ENCODE measurements at regions not wholly inside any gene's neighbourhood (a gene's known extent, or its start where the extent isn't known, plus 50 kb on each side); places are given as distances from the start of the nearest gene placed in this dataset.

GRCh38 chr6:113120582-113121285, 736.4 kb upstream of the MARCKS start:
- DNase-seq, result no peak

- DNase-seq, result no peak
Measured at GRCh38 chr6:113121571-113121970, 735.6 kb upstream of the MARCKS start.

DNA sequence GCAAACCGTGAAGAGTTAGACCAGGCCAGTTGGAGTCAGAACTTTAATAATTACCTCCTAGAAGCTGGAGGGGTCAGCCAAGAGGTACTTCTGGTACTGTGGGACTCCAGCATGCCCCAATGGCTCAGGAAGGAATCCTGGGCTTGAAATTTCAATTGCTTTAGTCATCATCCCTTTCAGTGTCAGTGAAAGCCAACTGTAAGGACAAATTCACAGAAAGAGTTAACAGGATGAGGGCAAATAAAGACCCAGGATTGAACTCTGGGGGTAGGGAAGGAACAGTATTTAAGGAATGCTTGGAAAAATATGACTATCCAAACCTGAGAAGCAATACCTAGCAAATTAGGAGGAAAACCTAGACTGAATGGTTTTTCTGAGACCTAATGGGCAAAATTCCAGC, 735.1 kb upstream of the MARCKS start:
- no peak for DNase-seq

DNA sequence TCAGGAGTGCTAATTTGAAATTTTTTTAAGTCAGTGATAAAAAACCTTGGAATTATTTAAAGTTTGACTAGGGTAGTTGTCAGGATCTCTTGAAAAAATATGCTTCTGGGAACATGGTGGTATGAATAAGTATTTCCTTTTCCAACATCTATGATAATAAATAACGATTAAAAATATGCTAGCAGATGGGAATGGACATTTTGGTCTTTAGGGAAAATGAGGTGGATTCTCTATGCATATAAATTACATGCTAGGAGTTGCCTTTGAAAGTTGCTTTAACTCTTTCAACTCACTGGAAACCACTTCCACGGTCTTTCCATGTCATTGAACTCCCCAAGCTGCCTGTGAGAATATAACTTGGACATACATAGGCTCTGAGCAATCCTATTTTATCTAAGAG, 731.5 kb upstream of the MARCKS start:
- no peak for DNase-seq

GRCh38 chr6:113127786-113128419, 729.2 kb upstream of the MARCKS start:
- DNase-seq, result peak; percentile 95

GRCh38 chr6:113128661-113129060, 728.5 kb upstream of the MARCKS start:
- DNase-seq, result no peak

- no peak for DNase-seq
Measured at GRCh38 chr6:113129991-113130390, 727.2 kb upstream of the MARCKS start.

DNA sequence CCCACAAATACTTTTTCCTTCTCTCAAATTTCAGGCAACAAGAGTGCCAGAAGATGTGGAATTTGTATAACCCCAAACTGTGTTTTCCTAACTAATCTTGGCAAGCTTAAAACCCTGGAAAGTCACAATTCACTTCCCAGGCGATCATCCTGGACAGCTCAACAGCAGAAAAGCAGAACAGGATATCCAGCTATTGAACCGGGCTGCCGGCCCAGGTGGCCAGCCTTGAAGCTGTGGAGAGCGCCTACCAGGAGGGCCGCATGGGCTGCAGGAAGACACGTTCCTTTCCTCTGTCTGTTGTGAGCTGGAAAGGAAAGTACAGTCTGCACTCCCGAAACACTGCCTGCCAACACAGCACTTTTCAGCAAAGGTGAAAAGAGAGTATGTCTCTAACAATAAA, 719.7 kb upstream of the MARCKS start:
- no peak for DNase-seq

- DNase-seq, result no peak
Measured at GRCh38 chr6:113140721-113141120, 716.4 kb upstream of the MARCKS start.

DNA sequence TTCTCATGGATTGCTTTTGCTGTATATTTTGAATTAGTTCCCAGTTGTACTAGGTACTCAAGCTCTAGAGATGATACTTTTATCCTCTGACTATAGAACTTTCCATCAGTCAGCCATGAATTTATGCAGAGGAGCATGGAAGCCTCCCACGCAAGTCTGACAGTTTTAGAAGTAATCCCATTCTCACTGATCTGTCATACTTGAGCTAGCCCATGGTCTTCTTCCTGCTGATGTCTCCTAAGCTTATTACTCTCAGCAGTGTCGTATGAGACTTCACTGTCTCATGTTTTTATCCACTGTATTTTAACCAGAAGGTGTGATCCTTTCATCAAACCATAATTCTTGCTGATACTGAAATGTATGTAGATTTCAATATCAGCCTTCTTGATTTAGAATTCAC, 715.2 kb upstream of the MARCKS start:
- no peak for DNase-seq

GRCh38 chr6:113142671-113143174, 714.4 kb upstream of the MARCKS start:
- DNase-seq, result no peak

DNA sequence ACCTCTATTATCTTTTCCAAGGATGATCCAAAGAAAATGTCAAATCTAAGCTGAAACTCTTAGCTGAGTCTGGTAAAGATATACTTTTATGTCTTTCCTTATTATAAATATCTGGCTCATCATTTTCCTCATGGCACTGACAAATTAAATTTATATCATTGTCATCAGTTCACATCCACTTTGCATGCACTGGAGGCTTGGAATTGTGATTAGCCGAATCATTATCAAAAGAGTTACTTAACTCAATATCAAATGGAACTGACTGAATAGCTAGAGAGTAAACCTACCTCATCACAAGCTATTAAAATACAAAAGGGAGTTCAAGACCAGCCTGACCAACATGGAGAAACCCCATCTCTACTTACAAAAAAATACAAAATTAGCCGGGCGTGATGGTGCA, 713.9 kb upstream of the MARCKS start:
- no peak for DNase-seq

- DNase-seq, result no peak
Measured at GRCh38 chr6:113144117-113144516, 713.0 kb upstream of the MARCKS start.

GRCh38 chr6:113146878-113147277, 710.3 kb upstream of the MARCKS start:
- DNase-seq, result no peak

DNA sequence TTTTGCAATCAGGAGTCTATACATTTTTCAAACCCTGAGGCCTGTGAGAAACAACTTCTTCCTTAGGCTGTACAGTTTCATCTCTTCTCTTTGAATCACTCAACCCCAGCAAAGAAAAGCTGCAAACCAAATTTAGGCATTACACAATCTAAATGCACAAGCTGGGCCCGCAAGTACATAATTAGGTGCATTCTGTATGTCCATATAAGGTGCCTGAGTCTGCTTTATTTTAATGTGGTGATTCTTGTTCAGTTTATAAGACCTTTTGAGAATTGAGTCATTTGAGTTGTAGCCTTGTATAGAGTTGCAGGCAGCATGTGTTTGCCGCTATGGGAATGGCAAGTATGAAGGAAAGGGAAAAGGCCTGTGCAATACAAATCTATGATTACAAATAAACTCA, 709.6 kb upstream of the MARCKS start:
- DNase-seq, result no peak

DNA sequence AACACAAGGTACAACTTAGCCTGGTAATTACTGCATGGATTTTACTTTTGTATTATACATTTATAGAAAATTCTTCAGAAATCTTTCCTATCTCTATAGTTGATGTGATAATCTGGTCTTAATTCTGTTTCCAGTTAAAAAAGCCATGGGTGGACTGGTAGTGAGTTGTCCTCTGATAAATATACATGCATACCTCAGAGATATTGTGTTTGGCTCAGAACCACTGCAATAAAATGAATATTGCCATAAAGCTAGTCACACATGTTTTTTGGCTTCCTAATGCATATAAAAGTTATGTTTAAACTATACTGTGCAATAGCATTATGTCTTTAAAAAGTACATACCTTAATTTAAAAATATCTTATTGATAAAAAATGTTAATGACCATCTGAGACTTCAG, 708.6 kb upstream of the MARCKS start:
- no peak for DNase-seq

DNA sequence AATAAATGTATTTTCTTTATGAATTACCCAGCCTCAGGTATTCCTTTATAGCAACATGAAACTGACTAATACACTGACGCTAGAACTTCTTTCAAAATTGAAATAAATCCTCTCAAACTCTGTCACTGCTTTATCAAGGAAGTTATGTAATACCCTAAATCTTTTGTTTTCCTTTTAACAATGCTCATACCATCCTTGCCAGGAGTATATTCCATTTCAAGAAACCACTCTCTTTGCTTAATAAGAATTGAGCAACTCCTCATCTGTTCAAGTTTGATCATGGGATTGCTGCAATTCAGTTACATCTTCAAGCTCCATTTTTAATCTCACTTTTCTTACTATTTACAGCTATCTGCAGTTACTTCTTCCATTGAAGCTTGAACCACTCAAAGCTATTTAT, 707.6 kb upstream of the MARCKS start:
- DNase-seq, result no peak

GRCh38 chr6:113160306-113161017, 696.7 kb upstream of the MARCKS start:
- no peak for DNase-seq

DNA sequence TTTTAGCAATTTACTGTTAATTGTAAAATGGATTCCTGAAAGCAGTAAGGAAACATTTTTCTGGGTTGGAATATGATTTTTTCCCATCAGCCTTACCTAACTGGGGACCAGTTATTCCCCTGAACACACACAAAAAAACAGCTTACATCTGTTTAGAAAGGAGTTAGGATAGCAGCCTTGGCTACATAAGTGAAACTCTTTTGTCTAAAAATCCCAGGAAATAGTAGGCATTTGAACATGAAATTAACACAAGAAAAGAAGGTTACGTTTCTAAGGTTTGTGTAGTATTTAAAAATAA, 696.2 kb upstream of the MARCKS start:
- no peak for DNase-seq

GRCh38 chr6:113162739-113163138, 694.4 kb upstream of the MARCKS start:
- DNase-seq, result no peak

DNA sequence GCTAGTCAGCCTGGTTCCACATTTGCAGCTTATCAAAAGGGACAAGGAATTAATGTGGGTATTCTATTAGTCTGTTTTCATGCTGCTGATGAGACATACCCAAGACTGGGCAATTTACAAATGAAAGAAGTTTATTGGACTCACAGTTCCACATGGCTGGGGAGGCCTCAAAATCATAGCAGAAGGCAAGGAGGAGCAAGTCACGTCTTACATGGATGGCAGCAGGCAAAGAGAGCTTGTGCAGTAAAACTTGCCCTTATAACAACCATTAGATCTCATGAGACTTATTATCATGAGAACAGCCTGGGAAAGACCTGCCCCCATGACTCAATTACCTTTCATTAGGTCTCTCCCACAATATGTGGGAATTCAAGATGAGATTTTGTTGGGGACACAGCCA, 689.1 kb upstream of the MARCKS start:
- no peak for DNase-seq

- DNase-seq, result no peak
Measured at GRCh38 chr6:113169484-113169883, 687.7 kb upstream of the MARCKS start.

DNA sequence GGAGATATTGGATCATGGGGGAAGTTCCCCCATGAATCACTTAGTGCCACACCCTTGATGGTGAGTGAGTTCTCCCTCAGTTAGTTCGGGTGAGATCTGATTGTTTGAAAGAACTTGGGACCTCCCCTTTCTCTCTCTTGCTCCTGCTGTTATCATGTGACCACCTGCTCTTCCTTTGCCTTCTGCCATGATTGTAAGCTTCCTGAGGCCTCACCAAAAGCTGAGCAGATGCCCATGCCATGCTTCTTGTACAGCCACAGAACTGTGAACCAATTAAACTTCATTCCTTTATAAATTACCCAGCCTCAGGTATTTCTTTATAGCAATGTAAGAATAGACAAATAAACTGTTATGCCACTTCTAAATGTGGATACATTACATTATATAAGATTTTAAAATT, 686.7 kb upstream of the MARCKS start:
- DNase-seq, result no peak

GRCh38 chr6:113171882-113172281, 685.3 kb upstream of the MARCKS start:
- no peak for DNase-seq
